Testis (tissue), 2 donors: ENCODE measurements at regions not wholly inside any gene's neighbourhood (a gene's known extent, or its start where the extent isn't known, plus 50 kb on each side); places are given as distances from the start of the nearest gene placed in this dataset.

Experiments
- POLR2A ChIP-seq: fragments of 450-650 bp; IDR thresholded peaks from one replicate; pipeline ENCODE4 v1.6.1; 2017; ENCODE audit warnings: antibody characterized with exemption, mild to moderate bottlenecking, moderate library complexity
- TF ChIP-seq, protein P1 (sequence below), 3 experiments: fragments of 450-650 bp in 2 of 3; fragments of 200-600 bp in 1 of 3; sonication (generic) in 1 of 3; IDR thresholded peaks; one replicate each; pipeline ENCODE4 v1.5.1; 2016 to 2019; ENCODE audit warnings: antibody characterized with exemption in 3 of 3, mild to moderate bottlenecking in 2 of 3, moderate library complexity in 1 of 3

- TF ChIP-seq, protein P1, sequence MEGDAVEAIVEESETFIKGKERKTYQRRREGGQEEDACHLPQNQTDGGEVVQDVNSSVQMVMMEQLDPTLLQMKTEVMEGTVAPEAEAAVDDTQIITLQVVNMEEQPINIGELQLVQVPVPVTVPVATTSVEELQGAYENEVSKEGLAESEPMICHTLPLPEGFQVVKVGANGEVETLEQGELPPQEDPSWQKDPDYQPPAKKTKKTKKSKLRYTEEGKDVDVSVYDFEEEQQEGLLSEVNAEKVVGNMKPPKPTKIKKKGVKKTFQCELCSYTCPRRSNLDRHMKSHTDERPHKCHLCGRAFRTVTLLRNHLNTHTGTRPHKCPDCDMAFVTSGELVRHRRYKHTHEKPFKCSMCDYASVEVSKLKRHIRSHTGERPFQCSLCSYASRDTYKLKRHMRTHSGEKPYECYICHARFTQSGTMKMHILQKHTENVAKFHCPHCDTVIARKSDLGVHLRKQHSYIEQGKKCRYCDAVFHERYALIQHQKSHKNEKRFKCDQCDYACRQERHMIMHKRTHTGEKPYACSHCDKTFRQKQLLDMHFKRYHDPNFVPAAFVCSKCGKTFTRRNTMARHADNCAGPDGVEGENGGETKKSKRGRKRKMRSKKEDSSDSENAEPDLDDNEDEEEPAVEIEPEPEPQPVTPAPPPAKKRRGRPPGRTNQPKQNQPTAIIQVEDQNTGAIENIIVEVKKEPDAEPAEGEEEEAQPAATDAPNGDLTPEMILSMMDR (IDR thresholded peaks at IDR 0.05) = no peak
- no peak for TF ChIP-seq POLR2A
Measured at GRCh38 chr2:58308435-58308834, 67.3 kb upstream of the FANCL start.
